Dedifferentiated amniotic fluid mesenchymal stem cell (primary cell): ENCODE measurements at regions not wholly inside any gene's neighbourhood (a gene's known extent, or its start where the extent isn't known, plus 50 kb on each side); places are given as distances from the start of the nearest gene placed in this dataset.
"Not testable (repeated sequence)": the region's sequence is repeated elsewhere in the genome, so short reads cannot be mapped to it uniquely, and the experiment has no call there.

Experiments
- DNase-seq: peaks from one replicate; pipeline ENCODE4 v3.0.0-alpha.2; 2016; ENCODE audit errors: extremely low spot score

DNA sequence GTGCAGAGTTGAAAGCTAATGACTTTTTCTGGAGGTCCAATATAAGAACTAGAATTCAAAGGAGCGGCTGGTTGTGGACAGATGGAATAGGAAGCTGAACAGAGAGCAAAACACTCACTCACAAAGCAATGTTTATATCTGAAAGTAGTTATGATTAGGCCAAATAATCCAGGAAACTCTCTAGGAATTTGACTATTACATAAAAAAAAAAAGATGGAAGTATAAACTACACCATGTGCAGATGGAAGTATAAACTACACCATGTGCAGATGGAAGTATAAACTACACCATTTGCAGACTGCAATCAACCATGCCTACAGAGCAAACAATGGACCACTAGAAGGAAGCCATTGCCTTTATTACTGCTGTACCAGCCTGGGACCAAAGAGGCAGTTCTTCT is 771.1 kb downstream of the BRINP3 start:
- DNase-seq: no peak

- DNase-seq: no peak
These were observed 769.0 kb downstream of the BRINP3 start for GRCh38 chr1:189708674-189709073.

DNA sequence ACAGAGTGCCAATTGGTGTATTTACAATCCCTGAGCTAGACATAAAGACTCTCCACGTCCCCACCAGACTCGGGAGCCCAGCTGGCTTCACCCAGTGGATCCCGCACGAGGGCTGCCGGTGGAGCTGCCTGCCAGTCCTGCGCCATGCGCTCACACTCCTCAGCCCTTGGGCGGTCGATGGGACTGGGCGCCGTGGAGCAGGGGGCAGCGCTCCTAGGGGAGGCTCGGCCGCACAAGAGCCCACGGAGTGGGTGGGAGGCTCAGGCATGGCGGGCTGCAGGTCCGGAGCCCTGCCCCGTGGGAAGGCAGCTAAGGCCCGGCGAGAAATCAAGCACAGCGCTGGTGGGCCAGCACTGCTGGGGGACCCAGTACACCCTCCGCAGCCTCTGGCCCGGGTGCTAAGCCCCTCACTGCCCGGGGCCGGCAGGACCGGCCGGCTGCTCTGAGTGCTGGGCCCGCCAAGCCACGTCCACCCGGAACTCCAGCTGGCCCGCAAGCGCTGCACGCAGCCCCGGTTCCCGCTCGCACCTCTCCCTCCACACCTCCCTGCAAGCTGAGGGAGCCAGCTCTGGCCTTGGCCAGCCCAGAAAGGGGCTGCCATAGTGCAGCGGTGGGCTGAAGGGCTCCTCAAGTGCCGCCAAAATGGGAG is 759.4 kb downstream of the BRINP3 start:
- DNase-seq: not testable (repeated sequence)

DNA sequence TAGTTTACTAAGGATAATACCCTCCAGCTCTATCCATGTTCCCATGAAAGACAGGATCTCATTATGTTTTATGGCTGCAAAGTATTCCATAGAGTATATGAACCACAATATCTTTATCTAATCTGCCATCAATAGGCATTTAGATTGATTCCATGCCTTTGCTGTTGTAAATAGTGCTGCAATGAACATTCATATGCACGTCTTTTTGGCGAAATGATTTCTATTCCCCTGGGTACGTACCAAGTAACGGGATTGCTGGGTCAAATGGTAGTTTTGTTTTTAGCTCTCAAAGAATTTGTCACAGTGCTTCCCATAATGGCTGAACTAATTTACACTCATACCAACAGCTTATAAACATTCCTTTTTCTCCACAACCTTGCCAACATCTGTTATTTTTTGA is 750.9 kb downstream of the BRINP3 start:
- DNase-seq: no peak

GRCh38 chr1:189751311-189751710 is 726.4 kb downstream of the BRINP3 start:
- DNase-seq: no peak

DNA sequence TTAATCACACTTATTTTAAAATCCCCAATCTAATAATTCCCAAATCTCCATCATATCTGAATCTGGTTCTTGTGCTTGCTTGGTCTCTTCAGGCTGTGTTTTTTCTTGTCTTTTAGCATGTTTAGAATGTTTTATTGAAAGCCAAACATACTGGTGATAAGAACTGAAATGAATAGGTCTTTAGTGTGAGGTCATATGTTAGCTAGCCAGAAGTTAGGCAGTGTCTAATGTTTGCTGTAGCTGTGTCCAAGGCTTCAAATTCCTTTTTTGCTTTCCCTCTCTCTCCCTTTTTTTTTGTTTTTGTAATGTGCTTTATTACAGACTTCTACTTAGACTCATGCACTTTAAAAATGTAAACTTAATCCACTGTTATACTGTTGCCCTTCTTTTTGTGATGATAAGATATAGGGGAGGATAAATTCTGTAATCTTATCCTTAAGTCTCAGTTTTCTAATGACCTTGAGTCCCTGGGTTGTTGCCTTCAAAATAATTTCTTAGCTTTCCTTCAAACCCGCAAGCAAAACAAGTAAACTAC is 725.1 kb downstream of the BRINP3 start:
- peak; percentile 47 for DNase-seq

GRCh38 chr1:189755100-189755499 is 722.6 kb downstream of the BRINP3 start:
- DNase-seq: not testable (repeated sequence)

DNA sequence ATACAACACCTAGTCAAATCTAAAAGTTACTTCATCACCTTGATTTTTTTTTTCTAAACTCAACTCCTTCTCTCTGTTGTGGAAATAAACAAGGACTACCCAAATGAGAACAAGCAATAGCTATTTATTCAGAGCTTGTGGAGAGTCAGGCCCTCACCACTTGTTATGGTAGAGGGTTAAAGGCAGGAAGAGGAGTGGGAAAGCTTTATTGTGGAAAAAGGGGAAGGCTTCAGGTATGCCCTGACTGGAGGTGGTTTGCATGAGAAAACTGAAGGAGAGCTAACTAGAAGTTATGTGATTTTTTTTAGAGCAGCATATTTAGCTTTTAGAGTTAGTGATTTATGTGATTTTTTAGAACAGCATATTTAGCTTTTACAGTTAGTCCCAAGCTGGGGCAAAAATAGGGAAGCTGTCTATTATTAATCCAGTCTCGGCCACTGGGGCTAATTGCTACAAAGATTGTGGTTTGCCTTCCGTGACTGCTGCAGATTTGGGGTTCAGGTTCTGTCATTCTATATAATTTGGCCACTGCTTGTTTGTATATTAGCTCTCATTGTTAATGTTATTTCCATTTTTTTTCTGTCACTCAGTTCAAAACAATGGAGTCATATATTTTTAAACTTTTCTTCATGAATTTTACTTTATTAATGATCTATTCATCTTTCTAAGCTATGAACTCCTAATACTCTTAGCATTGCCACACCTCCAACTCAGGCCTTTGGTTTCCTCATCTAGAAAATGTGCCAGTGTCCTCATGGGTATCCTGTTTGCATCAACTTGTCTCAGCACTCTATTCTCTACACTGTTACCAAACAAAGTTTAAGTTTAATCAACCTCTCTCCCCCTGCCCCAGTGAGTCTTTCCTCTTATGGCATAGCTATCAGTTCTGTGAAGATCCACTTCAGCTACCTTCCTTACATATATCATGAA is 713.0 kb downstream of the BRINP3 start:
- no peak for DNase-seq

DNA sequence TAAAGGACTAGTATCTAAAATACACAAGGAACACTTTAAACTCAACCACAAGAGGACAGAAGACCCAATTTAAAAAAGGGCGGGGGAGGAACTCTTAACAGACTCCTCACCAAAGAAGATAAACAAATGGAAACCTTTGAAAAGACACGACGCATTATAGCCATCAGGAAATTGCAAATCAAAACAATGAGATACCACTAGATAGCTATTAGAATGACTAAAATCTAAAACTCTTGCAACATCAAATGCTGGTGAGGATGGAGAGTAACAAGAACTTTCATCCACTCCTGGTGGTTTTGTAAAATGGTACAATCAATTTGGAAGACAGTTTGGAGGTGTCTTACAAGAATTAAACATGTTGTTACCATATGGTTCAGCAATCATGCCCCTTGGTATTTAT is 708.2 kb downstream of the BRINP3 start:
- DNase-seq: no peak

GRCh38 chr1:189774721-189775287 is 702.9 kb downstream of the BRINP3 start:
- no peak for DNase-seq

- DNase-seq: peak; percentile 88
These were observed 702.3 kb downstream of the BRINP3 start for GRCh38 chr1:189775343-189775742.

GRCh38 chr1:189779034-189779433 is 698.6 kb downstream of the BRINP3 start:
- DNase-seq: no peak

GRCh38 chr1:189782295-189782694 is 695.4 kb downstream of the BRINP3 start:
- no peak for DNase-seq

DNA sequence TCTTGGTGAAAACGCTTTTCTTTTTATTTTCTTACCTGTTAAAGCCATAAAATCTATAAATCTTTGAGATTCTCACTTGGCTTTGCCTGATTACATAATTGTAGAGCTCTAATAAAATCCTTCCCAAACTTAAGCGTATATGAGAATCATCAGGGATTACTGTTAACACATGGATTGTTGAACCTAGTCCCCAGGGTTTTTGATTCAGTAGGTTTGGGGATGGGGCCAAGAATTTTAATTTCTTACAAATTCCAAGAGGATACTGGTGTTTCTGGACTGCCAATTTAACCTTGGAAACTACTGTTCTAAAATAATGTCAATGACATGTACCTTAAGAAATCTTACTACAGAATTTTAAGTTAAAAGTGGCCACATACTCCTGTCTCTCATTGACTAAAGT is 694.2 kb downstream of the BRINP3 start:
- no peak for DNase-seq

DNA sequence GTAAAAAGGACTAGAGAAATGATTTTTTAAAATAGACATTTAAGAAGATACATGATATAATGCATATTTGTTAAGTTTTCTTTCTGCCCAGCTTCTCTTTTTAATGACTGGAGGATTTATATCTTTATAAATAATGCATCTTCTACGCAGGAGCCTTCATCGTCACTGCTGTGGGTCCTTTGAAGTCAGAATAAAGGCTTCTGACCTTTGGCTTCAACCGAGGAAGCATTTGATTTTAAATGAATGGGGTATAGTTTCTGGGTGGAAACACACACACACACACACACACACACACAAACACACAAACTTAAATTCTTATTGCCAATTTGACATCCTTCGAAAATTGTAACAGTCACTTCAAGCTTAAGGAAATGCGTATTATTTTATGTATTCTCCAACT is 690.9 kb downstream of the BRINP3 start:
- no peak for DNase-seq

DNA sequence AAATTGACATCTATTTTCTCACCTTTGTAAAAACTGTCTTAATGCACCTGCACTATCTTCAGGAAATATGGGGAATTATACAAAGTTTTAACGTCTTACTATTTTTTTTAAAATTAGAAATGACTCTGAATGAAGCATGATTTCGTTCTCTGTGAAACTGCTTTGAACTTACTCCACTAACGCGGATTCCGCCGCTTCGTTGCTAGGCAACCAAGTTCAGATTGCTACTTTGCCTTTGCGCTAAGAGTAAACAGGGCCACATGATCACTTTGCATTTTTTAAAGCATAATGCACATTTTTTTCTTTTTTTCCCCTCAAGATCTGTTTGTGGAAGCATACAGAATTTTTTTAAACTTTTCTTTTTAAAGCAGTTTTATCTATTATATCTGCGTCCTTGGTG is 690.5 kb downstream of the BRINP3 start:
- no peak for DNase-seq

- DNase-seq: no peak
These were observed 687.3 kb downstream of the BRINP3 start for GRCh38 chr1:189790335-189790734.

DNA sequence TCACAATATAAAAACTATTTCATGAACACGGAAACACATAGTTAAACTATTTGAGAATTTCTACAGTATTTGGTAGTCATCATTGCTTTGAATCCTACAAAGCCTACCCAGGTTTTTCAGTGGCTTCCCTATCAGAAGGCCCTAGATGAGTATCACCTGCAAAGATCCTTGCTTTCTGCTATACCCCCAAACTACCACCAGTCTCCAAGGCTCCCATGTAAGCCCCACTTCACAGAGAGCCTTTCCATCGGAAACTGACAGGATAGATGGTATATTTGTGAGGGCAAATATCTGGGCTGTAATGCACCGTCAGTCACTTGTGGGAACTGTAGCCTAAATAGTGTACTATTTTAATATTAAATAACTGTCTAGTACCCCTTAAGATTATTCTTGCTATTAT is 674.3 kb downstream of the BRINP3 start:
- DNase-seq: no peak

DNA sequence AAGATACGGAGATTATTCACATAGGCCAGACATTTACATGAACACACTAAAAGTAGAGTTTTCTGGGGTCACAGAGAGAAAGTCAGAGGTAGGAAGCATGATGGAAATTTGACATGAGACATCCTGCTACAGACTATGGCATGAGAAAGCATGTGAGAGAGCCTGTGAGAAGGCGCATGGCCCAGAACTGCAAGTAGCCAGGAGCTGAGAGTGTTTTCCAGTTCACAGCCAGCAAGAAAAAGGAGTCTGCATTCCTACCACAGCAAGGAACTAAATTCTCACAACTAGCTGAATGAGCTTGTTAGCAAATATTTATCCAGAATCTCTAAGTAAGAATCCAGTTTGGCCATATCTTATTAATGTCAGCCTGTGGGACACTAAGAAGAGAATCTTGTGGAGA is 673.3 kb downstream of the BRINP3 start:
- DNase-seq: no peak

DNA sequence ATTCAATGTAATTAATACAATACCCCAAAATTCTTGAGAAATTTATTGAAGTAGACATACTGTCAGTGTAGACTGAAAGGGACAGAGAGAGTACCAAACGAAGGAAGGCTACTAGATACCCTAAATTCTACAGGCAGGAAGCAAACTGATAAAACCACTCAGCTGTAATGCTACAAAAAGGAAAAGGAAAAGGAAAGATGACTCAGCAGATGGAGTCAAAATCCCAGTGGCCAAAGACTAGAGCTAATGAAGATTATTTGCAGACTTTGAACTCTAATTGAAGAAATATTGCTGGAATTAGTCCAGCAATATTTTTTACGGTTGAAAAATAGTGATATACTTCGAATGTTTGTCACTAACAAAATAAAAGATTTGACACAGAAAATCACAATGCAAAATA is 671.9 kb downstream of the BRINP3 start:
- DNase-seq: no peak

DNA sequence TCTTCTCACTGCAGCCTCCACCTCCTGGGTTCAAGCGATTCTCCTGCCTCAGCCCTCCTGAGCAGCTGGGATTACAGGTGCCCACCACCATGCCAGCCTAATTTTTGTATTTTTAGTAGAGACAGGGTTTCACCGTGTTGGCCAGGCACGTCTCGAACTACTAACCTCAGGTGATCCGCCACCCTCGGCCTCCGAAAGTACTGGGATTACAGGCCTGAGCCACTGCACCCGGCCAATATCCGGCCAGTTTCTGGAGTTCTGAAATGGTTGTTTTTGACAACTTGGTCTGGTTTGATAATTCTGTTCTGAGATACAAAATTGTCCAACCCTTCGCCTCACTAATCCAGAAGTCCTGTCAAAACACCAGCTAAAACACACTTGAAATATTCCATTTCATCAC is 667.0 kb downstream of the BRINP3 start:
- not testable (repeated sequence) for DNase-seq

DNA sequence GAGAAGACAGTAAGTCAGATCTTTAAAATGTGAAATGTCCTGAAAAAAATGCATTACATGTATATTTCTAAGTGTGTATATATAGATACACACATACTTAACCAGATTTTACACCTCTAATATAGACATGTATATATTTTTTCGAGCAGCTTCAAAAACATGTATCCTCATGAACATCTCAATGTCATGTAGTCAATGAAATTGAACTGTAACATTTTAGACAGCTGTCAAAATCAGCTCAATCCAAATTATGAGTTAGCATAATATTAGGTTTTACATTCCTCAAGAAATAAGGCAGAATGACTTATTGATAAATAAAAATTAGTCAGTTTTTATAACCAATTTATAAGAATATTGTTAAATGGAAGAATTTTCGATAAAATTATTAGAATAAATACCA is 665.7 kb downstream of the BRINP3 start:
- DNase-seq: no peak

- no peak for DNase-seq
These were observed 661.1 kb downstream of the BRINP3 start for GRCh38 chr1:189816558-189816957.
